ENCODE measurements at regions not wholly inside any gene's neighbourhood (a gene's known extent, or its start where the extent isn't known, plus 50 kb on each side); places are given as distances from the start of the nearest gene placed in this dataset.

DNA sequence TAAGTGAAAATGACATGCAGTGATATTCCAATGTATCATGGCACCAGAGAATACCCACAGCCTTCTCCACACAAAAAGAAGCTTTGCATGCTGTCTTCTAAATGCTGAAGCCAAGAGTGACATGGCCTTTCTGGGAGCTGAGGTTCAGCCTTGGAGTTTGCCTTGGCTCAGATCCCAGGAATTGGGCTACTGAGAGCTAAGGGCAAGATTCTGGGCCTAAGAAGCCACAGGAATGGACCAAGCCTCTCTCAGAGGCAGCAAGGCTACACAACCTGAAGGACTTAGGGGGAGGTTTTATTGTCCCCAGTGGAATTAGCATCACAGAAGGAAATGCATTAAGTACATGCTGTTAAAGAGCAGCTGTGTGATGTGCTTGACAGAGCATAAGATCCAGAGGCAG is 1078.5 kb downstream of the TUSC7 start:
- TF ChIP-seq, protein P1, sequence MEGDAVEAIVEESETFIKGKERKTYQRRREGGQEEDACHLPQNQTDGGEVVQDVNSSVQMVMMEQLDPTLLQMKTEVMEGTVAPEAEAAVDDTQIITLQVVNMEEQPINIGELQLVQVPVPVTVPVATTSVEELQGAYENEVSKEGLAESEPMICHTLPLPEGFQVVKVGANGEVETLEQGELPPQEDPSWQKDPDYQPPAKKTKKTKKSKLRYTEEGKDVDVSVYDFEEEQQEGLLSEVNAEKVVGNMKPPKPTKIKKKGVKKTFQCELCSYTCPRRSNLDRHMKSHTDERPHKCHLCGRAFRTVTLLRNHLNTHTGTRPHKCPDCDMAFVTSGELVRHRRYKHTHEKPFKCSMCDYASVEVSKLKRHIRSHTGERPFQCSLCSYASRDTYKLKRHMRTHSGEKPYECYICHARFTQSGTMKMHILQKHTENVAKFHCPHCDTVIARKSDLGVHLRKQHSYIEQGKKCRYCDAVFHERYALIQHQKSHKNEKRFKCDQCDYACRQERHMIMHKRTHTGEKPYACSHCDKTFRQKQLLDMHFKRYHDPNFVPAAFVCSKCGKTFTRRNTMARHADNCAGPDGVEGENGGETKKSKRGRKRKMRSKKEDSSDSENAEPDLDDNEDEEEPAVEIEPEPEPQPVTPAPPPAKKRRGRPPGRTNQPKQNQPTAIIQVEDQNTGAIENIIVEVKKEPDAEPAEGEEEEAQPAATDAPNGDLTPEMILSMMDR (IDR thresholded peaks at IDR 0.05), result no peak
- TF ChIP-seq POLR2AphosphoS5 (IDR thresholded peaks at IDR 0.05) (no peak), EP300 (IDR thresholded peaks at IDR 0.05; ENCODE audit: low read depth) (no peak), POLR2A (IDR thresholded peaks at IDR 0.05) (no peak)

All from transverse colon (tissue), 4 donors.